HCT116 (cell line): ENCODE measurements at regions not wholly inside any gene's neighbourhood (a gene's known extent, or its start where the extent isn't known, plus 50 kb on each side); places are given as distances from the start of the nearest gene placed in this dataset.

ENCODE experiments used
- EZH2 ChIP-seq: fragments of 200-600 bp; sonication (generic); IDR thresholded peaks from 2 replicates; pipeline ENCODE4 v1.6.1; 2017; ENCODE audit warnings: antibody characterized with exemption, mixed run types
- POLR2AphosphoS5 ChIP-seq: IDR thresholded peaks from 2 replicates; pipeline ENCODE4 v1.6.1; 2011; ENCODE audit warnings: mild to moderate bottlenecking, low read depth, low read length, moderate library complexity
- SP1 ChIP-seq: IDR thresholded peaks from 2 replicates; pipeline ENCODE4 v1.6.1; 2012; ENCODE audit warnings: low read depth
- SRF ChIP-seq: IDR thresholded peaks from 2 replicates; pipeline ENCODE4 v1.6.1; 2012; ENCODE audit warnings: low read depth
- YY1 ChIP-seq: IDR thresholded peaks from 2 replicates; pipeline ENCODE4 v1.6.1; 2011; ENCODE audit warnings: low read length, low read depth, moderate library complexity, mild to moderate bottlenecking; ENCODE audit not compliant: insufficient replicate concordance; ENCODE audit errors: extremely low read depth
- ZNF274 ChIP-seq: fragments of 200-500 bp; sonication (Bioruptor generic); IDR thresholded peaks from 2 replicates; pipeline ENCODE4 v1.6.1; 2014; ENCODE audit warnings: mild to moderate bottlenecking, low read depth, low read length, inconsistent platforms
- TF ChIP-seq, protein P1 (sequence below): IDR thresholded peaks from 2 replicates; pipeline ENCODE4 v1.6.1; 2012
- TF ChIP-seq, protein P2 (sequence below), 3 experiments: fragments of 200-600 bp in 1 of 3; sonication (generic) in 1 of 3; IDR thresholded peaks in 2 of 3; conservative IDR thresholded peaks in 1 of 3; 2 replicates each; pipeline ENCODE4 v1.5.1; 2012 to 2017; ENCODE audit warnings: low read depth in 2 of 3, low read length in 2 of 3, antibody characterized with exemption in 1 of 3, borderline replicate concordance in 1 of 3, control low read depth in 1 of 3, mild to moderate bottlenecking in 1 of 3, mixed read lengths in 1 of 3, mixed run types in 1 of 3, moderate library complexity in 1 of 3; ENCODE audit not compliant: insufficient read depth in 1 of 3
- TF ChIP-seq, protein P3 (sequence below): IDR thresholded peaks from 2 replicates; pipeline ENCODE4 v1.6.1; 2012; ENCODE audit warnings: low read depth
- TF ChIP-seq, protein P4 (sequence below): IDR thresholded peaks from 2 replicates; pipeline ENCODE4 v1.6.1; 2011; ENCODE audit warnings: mild to moderate bottlenecking, low read length, moderate library complexity; ENCODE audit not compliant: insufficient replicate concordance; ENCODE audit errors: extremely low read depth

DNA sequence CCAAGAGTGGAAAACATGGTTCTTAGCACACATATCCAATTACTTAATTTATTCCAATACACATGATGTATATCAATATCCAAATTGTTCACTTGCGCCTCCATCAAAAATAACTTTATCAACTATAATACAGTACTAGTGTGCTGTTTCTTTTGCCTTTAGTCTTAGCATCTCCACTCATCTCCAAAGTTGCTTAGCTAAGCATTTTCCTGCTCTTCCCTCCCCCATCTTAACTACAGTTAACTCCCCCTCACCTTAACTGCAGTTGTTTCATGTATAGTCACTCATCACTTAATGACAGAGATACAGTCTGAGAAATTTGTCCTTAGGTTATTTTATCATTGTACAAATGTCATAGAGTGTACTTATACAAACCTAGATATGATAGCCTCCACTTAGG is 705.2 kb upstream of the LINC00305 start:
- TF ChIP-seq YY1 = no peak
- no peak for TF ChIP-seq EZH2
- TF ChIP-seq, protein P1, sequence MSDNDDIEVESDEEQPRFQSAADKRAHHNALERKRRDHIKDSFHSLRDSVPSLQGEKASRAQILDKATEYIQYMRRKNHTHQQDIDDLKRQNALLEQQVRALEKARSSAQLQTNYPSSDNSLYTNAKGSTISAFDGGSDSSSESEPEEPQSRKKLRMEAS = no peak
- TF ChIP-seq, protein P2, sequence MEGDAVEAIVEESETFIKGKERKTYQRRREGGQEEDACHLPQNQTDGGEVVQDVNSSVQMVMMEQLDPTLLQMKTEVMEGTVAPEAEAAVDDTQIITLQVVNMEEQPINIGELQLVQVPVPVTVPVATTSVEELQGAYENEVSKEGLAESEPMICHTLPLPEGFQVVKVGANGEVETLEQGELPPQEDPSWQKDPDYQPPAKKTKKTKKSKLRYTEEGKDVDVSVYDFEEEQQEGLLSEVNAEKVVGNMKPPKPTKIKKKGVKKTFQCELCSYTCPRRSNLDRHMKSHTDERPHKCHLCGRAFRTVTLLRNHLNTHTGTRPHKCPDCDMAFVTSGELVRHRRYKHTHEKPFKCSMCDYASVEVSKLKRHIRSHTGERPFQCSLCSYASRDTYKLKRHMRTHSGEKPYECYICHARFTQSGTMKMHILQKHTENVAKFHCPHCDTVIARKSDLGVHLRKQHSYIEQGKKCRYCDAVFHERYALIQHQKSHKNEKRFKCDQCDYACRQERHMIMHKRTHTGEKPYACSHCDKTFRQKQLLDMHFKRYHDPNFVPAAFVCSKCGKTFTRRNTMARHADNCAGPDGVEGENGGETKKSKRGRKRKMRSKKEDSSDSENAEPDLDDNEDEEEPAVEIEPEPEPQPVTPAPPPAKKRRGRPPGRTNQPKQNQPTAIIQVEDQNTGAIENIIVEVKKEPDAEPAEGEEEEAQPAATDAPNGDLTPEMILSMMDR (IDR thresholded peaks at IDR 0.05 in 2 of 3, conservative IDR thresholded peaks at IDR 0.05 in 1 of 3; ENCODE audit: borderline replicate concordance in 1 of 3, insufficient read depth in 1 of 3, low read depth in 2 of 3, low read length in 2 of 3) = no peak
- TF ChIP-seq POLR2AphosphoS5 = no peak
- TF ChIP-seq, protein P3, sequence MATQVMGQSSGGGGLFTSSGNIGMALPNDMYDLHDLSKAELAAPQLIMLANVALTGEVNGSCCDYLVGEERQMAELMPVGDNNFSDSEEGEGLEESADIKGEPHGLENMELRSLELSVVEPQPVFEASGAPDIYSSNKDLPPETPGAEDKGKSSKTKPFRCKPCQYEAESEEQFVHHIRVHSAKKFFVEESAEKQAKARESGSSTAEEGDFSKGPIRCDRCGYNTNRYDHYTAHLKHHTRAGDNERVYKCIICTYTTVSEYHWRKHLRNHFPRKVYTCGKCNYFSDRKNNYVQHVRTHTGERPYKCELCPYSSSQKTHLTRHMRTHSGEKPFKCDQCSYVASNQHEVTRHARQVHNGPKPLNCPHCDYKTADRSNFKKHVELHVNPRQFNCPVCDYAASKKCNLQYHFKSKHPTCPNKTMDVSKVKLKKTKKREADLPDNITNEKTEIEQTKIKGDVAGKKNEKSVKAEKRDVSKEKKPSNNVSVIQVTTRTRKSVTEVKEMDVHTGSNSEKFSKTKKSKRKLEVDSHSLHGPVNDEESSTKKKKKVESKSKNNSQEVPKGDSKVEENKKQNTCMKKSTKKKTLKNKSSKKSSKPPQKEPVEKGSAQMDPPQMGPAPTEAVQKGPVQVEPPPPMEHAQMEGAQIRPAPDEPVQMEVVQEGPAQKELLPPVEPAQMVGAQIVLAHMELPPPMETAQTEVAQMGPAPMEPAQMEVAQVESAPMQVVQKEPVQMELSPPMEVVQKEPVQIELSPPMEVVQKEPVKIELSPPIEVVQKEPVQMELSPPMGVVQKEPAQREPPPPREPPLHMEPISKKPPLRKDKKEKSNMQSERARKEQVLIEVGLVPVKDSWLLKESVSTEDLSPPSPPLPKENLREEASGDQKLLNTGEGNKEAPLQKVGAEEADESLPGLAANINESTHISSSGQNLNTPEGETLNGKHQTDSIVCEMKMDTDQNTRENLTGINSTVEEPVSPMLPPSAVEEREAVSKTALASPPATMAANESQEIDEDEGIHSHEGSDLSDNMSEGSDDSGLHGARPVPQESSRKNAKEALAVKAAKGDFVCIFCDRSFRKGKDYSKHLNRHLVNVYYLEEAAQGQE = no peak
- no peak for TF ChIP-seq SP1
- TF ChIP-seq ZNF274 = no peak
- no peak for TF ChIP-seq SRF
- TF ChIP-seq, protein P4, sequence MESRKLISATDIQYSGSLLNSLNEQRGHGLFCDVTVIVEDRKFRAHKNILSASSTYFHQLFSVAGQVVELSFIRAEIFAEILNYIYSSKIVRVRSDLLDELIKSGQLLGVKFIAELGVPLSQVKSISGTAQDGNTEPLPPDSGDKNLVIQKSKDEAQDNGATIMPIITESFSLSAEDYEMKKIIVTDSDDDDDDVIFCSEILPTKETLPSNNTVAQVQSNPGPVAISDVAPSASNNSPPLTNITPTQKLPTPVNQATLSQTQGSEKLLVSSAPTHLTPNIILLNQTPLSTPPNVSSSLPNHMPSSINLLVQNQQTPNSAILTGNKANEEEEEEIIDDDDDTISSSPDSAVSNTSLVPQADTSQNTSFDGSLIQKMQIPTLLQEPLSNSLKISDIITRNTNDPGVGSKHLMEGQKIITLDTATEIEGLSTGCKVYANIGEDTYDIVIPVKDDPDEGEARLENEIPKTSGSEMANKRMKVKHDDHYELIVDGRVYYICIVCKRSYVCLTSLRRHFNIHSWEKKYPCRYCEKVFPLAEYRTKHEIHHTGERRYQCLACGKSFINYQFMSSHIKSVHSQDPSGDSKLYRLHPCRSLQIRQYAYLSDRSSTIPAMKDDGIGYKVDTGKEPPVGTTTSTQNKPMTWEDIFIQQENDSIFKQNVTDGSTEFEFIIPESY = no peak
